ENCODE measurements at regions not wholly inside any gene's neighbourhood (a gene's known extent, or its start where the extent isn't known, plus 50 kb on each side); places are given as distances from the start of the nearest gene placed in this dataset.

- DNase-seq (ENCODE audit: low spot score): no peak
Measured at GRCh38 chr5:3222924-3223323, 372.7 kb upstream of the IRX1 start.

DNA sequence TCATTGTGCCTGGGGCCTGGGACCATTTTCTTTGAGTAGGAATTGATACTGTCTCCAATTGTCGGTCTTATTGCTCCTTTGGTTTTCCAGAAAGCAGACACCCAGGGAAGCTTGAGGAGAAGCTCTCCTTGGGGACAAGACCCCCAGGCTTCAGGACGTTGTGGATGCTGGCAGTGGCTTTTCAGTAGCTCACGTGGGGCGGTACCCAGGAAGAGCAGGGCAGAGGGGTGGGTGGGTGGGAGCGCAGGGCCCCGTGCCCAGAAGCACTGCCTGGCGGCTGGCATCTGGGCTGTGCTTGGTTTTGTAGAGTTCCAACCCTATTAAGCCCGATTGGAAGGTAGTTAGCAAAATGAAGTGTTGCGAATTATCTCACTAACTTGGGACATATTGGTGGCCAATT is 374.2 kb upstream of the IRX1 start:
- no peak for DNase-seq (ENCODE audit: low spot score)

DNA sequence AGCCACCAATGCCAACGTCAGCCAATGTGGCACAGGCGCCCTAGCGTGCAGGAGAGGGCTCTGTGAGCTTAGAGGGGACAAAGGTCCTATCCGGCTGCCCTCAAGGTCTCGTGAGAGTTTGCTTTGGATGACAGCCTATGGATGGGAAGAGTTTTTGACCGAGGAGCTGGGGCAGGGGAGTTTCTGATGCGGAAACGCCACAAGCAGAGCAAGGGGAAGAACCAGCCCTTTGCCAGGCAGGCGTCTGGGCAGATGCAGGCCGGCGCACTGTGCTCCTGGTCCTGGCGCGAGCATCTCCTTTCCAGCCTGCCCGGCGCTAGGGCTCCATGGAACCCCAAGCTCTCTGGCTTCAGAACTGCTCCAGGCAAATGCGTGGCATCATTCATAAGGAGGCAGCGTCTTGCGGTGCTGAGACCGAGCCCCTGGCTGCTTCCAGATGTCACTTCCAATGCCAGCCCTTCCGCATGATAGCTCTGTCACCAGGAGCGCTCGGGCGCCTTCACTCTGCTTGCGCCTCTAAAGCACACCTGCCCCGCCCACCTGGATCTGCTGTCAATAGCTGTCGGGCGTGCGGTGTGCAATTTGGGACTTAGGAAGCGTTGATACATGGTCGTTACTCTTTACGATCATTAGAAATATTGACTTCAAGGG is 374.9 kb upstream of the IRX1 start:
- DNase-seq (ENCODE audit: low spot score): no peak

- DNase-seq (ENCODE audit: low spot score): no peak
Measured at GRCh38 chr5:3220201-3220600, 375.4 kb upstream of the IRX1 start.

DNA sequence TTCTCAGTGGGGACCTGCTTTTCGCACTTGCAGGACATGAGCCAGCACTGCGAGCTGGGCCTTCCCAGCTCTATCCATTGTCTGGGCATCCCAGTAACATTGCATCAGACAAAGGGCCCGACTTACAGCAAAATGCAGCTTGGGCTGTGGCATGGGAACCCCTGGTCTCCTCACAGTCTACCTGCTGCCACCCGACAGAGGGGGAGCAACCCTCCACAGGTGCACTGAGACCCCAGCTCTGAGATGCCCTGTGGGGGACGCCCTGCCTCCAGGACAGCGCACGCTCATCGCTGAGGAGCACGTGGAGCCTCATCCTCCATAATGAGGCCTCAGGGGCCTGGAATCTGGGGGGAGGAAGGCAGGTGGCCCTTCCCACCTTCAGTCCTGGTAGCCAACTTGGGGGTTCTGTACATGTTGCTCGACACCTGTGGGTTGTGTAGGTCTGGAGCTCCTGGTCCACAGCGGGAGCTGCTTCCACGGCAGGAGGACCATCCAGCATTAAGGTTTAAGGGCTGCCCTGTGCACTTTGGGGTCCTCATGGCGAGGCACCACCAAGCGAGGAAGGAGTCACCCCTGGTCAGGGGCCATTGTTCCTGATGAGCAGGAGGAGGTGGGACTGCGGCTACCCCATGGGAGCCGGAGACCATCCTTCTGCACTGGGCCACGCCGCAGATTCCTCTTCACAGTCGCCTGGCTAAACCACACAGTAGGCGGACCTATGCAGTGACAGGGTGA is 376.5 kb upstream of the IRX1 start:
- no peak for DNase-seq (ENCODE audit: low spot score)

- no peak for DNase-seq (ENCODE audit: low spot score)
Measured at GRCh38 chr5:3217771-3218495, 377.7 kb upstream of the IRX1 start.

- DNase-seq (ENCODE audit: low spot score): no peak
Measured at GRCh38 chr5:3217114-3217513, 378.5 kb upstream of the IRX1 start.

- DNase-seq (ENCODE audit: low spot score): no peak
Measured at GRCh38 chr5:3216386-3216785, 379.2 kb upstream of the IRX1 start.

DNA sequence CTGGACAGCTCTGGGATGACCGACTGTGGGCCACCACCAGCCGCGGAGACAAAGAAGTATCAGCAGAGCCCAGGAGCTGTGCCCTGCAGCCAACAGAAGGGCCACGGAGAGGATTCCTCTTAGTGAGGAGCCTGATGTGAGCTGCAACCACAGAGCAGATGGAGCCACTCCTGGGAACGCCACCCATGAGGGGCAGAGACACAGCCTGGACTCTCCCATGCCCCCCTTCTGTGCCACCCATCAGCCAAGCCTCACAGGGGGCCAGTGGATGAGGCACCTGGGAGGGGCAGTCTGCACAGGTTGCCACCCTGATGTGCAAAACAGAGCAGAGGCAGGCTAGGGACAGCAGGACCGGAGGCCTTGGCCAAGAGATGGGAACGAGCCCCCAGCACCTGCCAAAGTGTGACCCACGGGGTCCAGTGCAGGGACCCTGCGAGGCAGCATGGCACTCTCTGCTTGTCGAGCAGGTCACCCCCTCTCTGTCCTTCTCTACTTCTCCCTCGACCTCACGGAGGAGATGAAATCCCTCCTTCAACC is 380.7 kb upstream of the IRX1 start:
- DNase-seq (ENCODE audit: low spot score): no peak

DNA sequence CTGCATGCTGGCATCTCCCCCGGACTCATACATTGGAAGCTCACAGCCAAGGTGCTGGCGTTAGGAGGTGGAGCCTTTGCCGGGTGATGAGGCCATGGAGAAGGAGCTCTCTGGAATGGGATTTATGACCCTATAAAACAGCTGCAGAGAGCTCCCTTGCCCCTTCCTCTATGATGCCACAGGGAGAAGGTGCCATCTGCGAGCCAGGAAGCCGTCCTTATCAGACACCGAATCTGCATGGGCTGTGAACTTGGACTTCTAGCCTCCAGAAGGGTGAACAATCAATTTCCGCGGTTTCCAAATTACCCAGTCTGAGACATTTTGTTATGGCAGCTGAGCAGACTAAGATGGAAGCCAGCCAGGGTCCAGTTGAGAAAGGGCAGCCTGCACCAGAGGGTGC is 381.2 kb upstream of the IRX1 start:
- DNase-seq (ENCODE audit: low spot score): no peak

DNA sequence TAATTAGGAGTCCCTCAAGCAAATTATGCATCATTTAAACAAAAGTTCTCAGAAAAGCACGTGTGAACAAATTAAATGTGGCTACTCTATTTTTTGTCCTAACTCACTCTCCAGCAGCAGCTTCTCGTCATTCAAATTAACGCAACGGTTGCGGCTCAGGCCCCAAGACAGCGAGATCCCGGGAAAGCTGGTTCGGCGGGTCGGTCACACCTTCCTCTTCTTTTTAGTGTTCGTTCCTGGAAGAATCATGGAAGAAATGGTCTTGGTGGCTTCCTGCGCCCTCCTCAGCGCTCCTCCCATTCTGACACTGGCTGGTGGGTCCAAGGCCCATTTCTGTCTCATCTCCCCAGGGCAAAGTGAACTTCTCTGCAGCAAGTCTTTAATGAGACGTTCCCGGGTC is 382.8 kb upstream of the IRX1 start:
- DNase-seq (ENCODE audit: low spot score): no peak

- no peak for DNase-seq (ENCODE audit: low spot score)
Measured at GRCh38 chr5:3210531-3210930, 385.1 kb upstream of the IRX1 start.

DNA sequence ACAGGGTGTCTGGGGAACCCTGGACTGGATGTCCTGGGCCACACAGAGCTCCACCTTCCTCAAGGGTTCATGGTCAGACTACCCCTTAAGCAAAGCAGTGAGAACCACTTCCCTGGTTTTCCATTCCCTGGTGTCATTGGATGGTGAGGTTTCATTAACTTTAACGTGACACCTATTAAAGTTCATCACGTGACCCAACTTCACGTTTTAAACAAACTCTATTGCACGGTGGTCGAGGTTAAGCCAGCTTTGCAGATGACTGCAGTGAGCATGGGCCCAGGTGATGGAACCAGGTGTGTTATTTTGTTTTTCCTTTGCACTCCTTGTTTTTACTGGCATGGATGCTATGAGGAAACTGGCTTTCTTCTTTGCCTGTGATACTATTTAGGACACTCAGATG is 385.7 kb upstream of the IRX1 start:
- DNase-seq (ENCODE audit: low spot score): no peak

- no peak for DNase-seq (ENCODE audit: low spot score)
Measured at GRCh38 chr5:3202570-3202969, 393.1 kb upstream of the IRX1 start.

- DNase-seq (ENCODE audit: low spot score): no peak
Measured at GRCh38 chr5:3201941-3202340, 393.7 kb upstream of the IRX1 start.

DNA sequence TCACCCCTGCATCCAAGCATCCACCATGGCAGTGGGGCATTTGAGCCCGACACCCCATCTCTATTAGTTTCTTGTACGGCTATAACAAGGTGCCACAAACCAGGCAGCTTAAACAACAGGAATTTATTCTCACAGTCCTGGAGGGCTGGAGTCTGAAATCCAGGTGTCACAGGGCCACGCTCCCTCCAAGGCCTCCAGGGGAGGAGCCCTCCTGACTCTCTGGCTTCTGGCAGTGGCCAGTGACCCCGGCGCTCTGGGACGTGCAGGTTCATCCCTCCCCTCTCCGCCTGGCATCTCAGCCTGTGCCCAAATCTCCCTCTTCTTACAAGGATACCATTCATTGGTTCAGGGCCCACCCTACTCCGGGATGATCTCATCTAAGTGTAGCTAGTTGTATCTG is 394.5 kb upstream of the IRX1 start:
- DNase-seq (ENCODE audit: low spot score): no peak

DNA sequence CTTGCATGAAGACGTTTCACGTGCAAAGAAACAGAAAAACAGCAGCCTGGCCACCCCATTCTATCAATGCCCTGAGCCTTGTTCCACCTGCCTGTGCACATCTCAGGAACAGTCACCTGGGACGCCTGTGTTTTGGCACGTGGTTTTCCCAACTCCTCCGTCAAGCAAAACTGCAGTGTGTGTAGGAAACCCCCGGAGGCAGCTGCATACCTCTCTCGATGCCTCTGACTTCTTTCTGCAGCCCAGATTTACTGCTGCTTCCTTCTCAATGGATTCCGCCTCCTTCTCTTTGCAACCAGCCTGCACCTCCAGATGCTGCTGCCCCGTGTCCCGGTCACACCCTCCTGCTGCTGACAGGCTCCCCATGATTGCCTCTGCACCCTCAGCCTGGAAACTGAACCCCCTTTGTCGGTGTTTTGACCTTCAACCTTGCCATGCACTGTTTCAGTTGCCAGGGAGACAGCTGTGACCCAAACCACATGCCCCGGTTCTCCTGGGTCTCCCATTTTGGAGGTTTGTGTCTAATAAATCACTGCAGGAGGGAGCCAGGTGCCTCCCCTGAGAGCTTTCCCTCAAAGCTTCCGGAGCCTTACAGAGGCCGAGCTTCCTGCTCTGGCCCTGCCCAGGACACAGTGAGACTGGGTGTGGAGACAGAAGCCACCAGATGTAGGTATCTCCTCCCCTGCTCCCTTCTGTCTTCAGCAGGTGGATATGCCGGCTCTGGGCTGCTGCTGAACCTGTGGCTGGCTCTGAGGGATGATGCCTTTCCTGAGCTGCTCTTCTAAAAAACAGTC is 395.5 kb upstream of the IRX1 start:
- DNase-seq (ENCODE audit: low spot score): no peak

- no peak for DNase-seq (ENCODE audit: low spot score)
Measured at GRCh38 chr5:3198074-3198449, 397.6 kb upstream of the IRX1 start.

- no peak for DNase-seq (ENCODE audit: low spot score)
Measured at GRCh38 chr5:3197304-3198073, 398.1 kb upstream of the IRX1 start.

DNA sequence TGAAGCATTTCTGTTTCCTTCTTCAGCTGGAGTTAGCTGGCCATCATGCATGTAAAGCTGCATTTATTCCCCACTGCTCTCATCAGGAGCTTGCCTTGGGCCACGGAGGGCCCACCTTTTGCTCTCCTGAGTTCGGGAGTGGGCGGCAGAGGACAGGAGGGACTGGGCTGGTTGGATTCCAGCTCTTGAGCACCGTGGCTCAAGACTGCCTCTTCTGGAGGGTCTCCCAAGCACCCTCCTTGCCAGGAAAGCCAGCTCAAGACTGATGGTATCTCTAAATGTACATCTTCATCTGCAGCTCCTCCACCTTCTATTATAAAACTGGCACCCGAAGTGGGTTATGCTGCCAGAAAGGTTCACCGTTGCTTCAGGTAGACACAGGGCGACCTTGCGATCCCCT is 399.6 kb upstream of the IRX1 start:
- DNase-seq (ENCODE audit: low spot score): no peak

- no peak for DNase-seq (ENCODE audit: low spot score)
Measured at GRCh38 chr5:3194684-3195083, 400.9 kb upstream of the IRX1 start.

DNA sequence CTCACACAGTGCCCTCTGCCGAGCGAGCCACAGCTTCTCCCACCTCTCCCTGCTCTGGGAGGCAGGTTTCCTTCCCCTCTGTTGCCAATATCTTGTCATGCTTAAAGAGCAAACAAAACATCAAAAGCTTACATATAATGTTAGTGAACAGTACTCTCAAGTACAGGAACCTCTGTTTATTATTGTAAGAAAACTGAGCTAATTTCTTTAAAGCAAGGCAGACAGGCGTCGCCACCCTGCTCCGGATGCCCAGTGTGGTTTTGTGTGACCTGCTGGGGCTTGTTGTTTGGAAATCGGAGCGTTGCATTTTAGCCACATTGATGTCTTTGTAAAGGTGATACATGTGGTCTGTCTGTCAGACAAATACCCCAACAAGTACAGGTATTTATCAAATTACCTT is 401.4 kb upstream of the IRX1 start:
- no peak for DNase-seq (ENCODE audit: low spot score)

Measured in left forelimb (tissue), 1 donor.